GM12874 (cell line): ENCODE measurements at regions not wholly inside any gene's neighbourhood (a gene's known extent, or its start where the extent isn't known, plus 50 kb on each side); places are given as distances from the start of the nearest gene placed in this dataset.

Experiments used
- TF ChIP-seq, protein P1 (sequence below): IDR thresholded peaks from 2 replicates; pipeline ENCODE4 v1.5.1; 2011; ENCODE audit warnings: low read depth, mild to moderate bottlenecking, control low read depth, low read length, moderate library complexity; ENCODE audit not compliant: insufficient read depth

DNA sequence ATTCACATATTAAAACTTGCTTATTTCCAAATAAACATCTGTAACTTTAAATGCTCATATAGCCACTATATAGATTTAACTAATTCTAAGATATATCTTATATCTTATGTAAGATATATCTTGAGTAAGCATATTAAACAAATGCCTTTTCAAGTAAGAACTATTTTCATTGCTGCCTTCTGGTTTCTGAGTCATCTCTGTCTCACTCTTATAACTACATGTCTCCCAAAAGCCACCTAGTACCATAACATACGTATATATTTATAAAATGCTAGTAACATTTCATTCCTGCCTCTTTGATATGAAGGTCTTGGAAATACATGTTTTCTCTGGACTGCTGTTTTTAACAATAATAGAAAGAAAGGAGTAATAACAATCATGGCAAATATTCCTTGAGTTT is 429.5 kb downstream of the DTWD2 start:
- TF ChIP-seq, protein P1, sequence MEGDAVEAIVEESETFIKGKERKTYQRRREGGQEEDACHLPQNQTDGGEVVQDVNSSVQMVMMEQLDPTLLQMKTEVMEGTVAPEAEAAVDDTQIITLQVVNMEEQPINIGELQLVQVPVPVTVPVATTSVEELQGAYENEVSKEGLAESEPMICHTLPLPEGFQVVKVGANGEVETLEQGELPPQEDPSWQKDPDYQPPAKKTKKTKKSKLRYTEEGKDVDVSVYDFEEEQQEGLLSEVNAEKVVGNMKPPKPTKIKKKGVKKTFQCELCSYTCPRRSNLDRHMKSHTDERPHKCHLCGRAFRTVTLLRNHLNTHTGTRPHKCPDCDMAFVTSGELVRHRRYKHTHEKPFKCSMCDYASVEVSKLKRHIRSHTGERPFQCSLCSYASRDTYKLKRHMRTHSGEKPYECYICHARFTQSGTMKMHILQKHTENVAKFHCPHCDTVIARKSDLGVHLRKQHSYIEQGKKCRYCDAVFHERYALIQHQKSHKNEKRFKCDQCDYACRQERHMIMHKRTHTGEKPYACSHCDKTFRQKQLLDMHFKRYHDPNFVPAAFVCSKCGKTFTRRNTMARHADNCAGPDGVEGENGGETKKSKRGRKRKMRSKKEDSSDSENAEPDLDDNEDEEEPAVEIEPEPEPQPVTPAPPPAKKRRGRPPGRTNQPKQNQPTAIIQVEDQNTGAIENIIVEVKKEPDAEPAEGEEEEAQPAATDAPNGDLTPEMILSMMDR = no peak

DNA sequence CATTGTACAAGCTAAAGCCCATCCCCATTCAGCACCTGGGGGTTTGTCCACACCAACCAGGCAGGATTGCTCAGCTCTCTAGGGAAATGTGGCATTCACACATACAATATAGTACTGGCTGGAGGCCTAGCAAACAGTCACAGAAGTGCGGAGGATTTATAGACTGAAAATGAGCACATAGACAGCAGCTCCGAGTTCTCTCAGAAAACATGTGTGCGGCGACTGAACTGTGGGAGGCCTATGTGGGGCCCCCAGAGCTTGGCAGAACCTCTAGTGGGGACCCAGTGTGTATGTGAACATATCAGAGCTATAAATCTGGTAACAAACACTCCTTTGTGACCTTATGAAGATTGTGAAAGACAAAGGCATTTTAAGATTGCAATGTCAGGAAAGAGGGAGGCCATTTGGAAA is 431.1 kb downstream of the DTWD2 start:
- TF ChIP-seq, protein P1 = no peak

DNA sequence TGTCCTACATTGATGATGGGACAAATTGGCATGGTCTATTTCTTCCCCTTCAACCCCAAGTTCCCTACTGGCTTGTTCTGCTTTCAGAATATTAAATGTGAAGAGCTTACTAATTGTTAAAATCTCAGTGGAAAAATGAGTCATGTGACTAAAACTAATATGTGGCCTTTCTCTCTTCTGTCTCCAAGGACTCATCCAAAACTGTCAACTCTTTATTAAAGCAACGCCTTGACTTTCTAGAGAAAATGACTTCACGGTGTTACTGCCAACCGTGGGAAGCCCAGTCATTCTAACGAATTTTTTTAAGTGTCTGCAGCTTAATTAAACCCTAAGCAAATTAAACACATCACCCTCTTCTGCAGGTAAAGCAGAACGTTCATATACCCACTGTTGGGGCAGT is 431.6 kb downstream of the DTWD2 start:
- TF ChIP-seq, protein P1 = no peak

DNA sequence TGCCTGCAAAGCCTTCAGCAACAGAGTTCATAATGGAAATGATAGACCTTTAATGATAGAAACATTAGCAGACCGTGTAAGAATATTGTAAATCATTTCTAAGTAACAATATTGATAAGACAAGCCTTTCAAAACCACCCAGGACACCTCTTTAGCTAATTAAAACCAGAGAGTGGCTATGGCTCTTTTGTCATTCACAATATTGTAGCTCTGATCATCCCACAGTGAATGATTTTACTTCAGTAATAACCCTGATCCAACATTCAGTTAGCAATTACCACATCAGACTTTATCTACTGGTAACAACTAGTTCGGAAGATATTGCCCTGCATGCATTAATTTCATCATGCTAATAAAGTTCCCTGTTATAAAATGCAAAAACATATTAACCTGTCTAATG is 432.6 kb downstream of the DTWD2 start:
- TF ChIP-seq, protein P1 = no peak

DNA sequence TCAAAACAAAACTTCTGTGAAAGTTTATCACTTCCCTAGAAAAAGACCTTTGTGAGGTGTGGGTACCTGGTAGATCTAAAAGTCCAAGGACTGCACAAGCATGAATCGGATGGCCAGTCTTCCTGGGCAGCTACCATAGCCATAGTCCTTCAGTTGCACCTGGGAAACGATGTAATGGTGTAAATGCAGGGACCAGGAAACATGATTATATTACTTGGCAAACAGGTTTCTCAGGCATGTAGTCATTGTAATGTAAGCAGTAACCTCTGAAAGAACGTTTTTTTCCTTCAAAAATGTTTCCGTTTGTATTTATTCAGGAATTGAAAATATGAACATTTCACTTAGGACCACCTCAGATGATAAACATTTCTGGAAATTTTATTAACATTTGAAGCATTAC is 433.4 kb downstream of the DTWD2 start:
- TF ChIP-seq, protein P1 = no peak

DNA sequence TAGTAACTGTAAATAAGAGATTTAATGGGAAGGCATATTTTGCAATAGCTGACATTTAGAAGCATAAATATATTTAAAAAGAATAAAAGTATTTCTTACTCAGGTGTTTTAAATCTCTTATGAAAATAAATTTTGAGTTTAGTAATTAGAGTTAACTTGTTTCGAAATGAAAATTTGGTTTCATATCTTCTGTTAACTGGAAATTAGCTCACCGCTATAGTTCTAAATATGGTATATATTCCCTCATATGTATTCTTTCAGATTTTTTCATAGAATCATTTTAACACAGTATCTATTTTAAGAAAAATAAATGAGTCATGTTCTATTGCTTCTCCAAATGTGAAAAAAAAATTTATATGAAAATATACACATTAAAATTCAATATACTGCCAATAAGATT is 434.1 kb downstream of the DTWD2 start:
- TF ChIP-seq, protein P1 = no peak

DNA sequence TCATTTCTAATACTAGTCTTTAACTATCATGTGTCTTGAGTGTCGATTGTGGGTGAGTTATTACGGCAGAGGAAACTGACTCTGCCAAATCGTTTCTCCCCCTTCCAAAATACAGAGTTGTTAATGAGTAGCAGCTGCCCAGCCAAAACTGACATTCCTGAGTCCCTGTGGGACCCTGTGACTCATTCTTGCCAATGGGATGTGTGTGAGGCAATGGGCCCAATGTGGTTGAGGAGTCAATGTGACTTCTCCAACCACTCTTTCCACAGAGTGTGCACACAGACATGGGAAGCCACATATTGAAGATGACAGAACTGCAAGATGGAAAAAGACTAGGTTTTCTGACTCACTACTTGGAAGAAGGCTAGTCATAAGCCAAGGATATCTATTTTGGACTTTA is 434.7 kb downstream of the DTWD2 start:
- TF ChIP-seq, protein P1 = no peak
